OCI-LY7 (cell line): ENCODE measurements at regions not wholly inside any gene's neighbourhood (a gene's known extent, or its start where the extent isn't known, plus 50 kb on each side); places are given as distances from the start of the nearest gene placed in this dataset.

Source experiments
- CTCF ChIP-seq: fragments of 200-600 bp; sonication (generic); conservative IDR thresholded peaks from 2 replicates; pipeline ENCODE4 v1.5.1; 2014; ENCODE audit warnings: mild to moderate bottlenecking, antibody characterized with exemption, low read length, moderate library complexity, mixed read lengths
- EZH2phosphoT487 ChIP-seq: fragments of 200-600 bp; sonication (generic); IDR thresholded peaks from 2 replicates; pipeline ENCODE4 v1.6.1; 2018; ENCODE audit warnings: low read depth, borderline replicate concordance, mild to moderate bottlenecking, mixed run types, antibody characterized with exemption, low read length, moderate library complexity, mixed read lengths

DNA sequence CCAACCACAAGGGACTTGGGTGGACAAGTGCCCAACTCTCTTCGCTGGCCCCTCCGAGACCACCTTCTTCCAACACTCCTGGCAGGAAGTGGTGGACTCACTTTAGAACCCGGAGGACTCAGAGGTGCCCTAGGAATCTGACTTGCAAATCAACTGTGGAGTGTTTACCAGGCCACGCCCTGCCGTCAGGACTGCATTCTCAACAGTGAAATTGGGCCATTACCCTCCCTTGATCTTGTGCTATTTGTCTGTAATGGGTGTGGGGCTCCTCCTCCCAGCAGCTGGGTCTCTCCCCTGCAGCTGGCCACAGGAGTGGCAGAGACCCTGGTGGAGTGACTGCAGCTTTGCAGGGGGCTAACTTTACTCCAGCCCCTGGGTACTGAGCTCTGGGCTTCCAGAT lies 212.2 kb upstream of the RPL38 start:
- TF ChIP-seq CTCF (no peak), EZH2phosphoT487 (no peak)
